Smooth muscle cell (in vitro differentiated cells): ENCODE measurements at regions not wholly inside any gene's neighbourhood (a gene's known extent, or its start where the extent isn't known, plus 50 kb on each side); places are given as distances from the start of the nearest gene placed in this dataset.

Experiments
- DNase-seq: peaks from one replicate; lab custom pipeline; 2025; ENCODE audit not compliant: unreplicated experiment; lab: John Stamatoyannopoulos, UW
- H2AFZ ChIP-seq: fragments of 200-600 bp; sonication (generic); 2 replicates; pipeline ENCODE4 v1.6.0; 2016; ENCODE audit warnings: antibody characterized with exemption, low read depth, mild to moderate bottlenecking
- H3F3A ChIP-seq: fragments of 200-600 bp; sonication (generic); 2 replicates; pipeline ENCODE4 v1.6.0; 2017; ENCODE audit warnings: antibody characterized with exemption, low read depth
- H3K27ac ChIP-seq: fragments of 200-600 bp; sonication (generic); 2 replicates; pipeline ENCODE4 v1.5.1; 2016; ENCODE audit warnings: low read depth, mild to moderate bottlenecking
- H3K27me3 ChIP-seq: fragments of 200-600 bp; sonication (generic); 2 replicates; pipeline ENCODE4 v1.6.1; 2016; ENCODE audit warnings: low read depth, mild to moderate bottlenecking
- H3K36me3 ChIP-seq: fragments of 200-600 bp; sonication (generic); 2 replicates; pipeline ENCODE4 v1.5.1; 2016; ENCODE audit warnings: low read depth
- H3K4me1 ChIP-seq: fragments of 200-600 bp; sonication (generic); 2 replicates; pipeline ENCODE4 v1.5.1; 2016; ENCODE audit warnings: low read depth
- H3K4me2 ChIP-seq: fragments of 200-600 bp; sonication (generic); 2 replicates; pipeline ENCODE4 v1.6.0; 2016; ENCODE audit warnings: mild to moderate bottlenecking
- H3K4me3 ChIP-seq: fragments of 200-600 bp; sonication (generic); 2 replicates; pipeline ENCODE4 v1.5.1; 2016; ENCODE audit warnings: mild to moderate bottlenecking
- H3K79me2 ChIP-seq: fragments of 200-600 bp; sonication (generic); 2 replicates; pipeline ENCODE4 v1.6.0; 2016; ENCODE audit warnings: low read depth, mild to moderate bottlenecking
- H3K9ac ChIP-seq: fragments of 200-600 bp; sonication (generic); 2 replicates; pipeline ENCODE4 v1.6.0; 2016; ENCODE audit warnings: low read depth
- H3K9me3 ChIP-seq: fragments of 200-600 bp; sonication (generic); replicated peaks from 2 replicates; pipeline ENCODE4 v1.5.1; 2016; ENCODE audit warnings: low read depth
- H4K20me1 ChIP-seq: fragments of 200-600 bp; sonication (generic); 2 replicates; pipeline ENCODE4 v1.6.0; 2016; ENCODE audit warnings: low read depth
- WGBS: methylation state at CpG from one replicate; pipeline ENCODE4 v1.1.7; 2016; ENCODE audit warnings: low lambda C conversion rate; 5-methylcytosine and 5-hydroxymethylcytosine counted together
- TF ChIP-seq, protein P1 (sequence below): fragments of 200-600 bp; sonication (generic); IDR thresholded peaks from 2 replicates; pipeline ENCODE4 v1.5.1; 2017; ENCODE audit warnings: borderline replicate concordance, mild to moderate bottlenecking, antibody characterized with exemption; ENCODE audit not compliant: insufficient read depth, poor library complexity, severe bottlenecking

DNA sequence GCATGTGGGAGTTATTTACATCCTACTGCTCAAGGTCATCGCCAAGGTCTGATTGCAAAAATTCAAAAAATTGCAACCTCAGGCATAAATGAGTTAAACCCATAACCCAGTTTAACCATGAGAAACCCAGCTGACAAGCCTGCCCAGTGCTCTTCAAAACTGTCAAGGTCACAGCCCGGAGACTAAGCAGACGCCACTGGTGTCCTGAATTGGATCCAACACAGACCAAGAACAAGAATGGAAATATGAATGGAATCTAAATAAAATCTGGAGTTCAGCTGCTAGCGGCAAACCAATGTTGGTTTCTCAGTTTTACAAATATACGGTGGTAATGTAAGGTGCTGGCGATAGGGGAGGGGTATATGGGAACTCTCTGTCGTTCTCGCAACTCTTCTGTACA, 201.5 kb upstream of the MVB12B start:
- Histone ChIP-seq H3K4me2 (no peak overlapping the region), H4K20me1 (no peaks in the 10 kb centered on the region), H3K27me3 (peaks cover 61% of the 10 kb centered on the region), H3F3A (no peaks in the 10 kb centered on the region), H2AFZ (no peak overlapping the region), H3K4me1 (no peaks in the 10 kb centered on the region), H3K4me3 (no peak overlapping the region), H3K9me3 (no peaks in the 10 kb centered on the region), H3K27ac (no peak overlapping the region), H3K9ac (no peak overlapping the region), H3K36me3 (no peaks in the 10 kb centered on the region), H3K79me2 (no peaks in the 10 kb centered on the region)
- no peak for DNase-seq
- TF ChIP-seq, protein P1, sequence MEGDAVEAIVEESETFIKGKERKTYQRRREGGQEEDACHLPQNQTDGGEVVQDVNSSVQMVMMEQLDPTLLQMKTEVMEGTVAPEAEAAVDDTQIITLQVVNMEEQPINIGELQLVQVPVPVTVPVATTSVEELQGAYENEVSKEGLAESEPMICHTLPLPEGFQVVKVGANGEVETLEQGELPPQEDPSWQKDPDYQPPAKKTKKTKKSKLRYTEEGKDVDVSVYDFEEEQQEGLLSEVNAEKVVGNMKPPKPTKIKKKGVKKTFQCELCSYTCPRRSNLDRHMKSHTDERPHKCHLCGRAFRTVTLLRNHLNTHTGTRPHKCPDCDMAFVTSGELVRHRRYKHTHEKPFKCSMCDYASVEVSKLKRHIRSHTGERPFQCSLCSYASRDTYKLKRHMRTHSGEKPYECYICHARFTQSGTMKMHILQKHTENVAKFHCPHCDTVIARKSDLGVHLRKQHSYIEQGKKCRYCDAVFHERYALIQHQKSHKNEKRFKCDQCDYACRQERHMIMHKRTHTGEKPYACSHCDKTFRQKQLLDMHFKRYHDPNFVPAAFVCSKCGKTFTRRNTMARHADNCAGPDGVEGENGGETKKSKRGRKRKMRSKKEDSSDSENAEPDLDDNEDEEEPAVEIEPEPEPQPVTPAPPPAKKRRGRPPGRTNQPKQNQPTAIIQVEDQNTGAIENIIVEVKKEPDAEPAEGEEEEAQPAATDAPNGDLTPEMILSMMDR, result no peak
- 78% methylated on average over 8 of the region's 8 CpGs for WGBS

DNA sequence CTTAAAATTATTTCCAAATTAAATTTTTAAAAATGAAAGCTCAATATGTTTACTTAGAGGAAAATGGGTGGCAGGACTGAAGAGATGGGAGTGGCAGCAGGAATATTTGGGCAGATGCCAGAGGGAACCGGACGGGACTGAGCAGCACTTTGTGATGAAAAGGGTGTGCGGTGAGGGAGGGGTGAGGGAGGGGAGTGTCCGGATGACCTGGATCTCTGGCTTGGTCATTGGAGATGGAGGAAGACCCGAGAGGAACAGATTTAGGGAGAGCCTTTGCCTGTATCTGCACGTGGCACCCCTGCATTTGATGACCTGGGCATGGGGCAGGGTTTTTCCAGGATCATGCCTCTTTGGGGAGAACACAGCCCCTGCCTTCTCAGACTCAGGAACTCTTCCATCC, 201.1 kb upstream of the MVB12B start:
- 75% methylated on average over 6 of the region's 6 CpGs for WGBS
- H3K4me2 ChIP-seq, result no peak overlapping the region
- H3K79me2 ChIP-seq, result no peaks in the 10 kb centered on the region

GRCh38 chr9:126125992-126126409, 200.6 kb upstream of the MVB12B start:
- no peak overlapping the region for H3K4me2 ChIP-seq
- H3K36me3 ChIP-seq, result no peaks in the 10 kb centered on the region
- H3K9me3 ChIP-seq, result no peaks in the 10 kb centered on the region
- H4K20me1 ChIP-seq, result no peaks in the 10 kb centered on the region
- TF ChIP-seq, protein P1, result no peak
- no peaks in the 10 kb centered on the region for H3K4me1 ChIP-seq
- H3K27ac ChIP-seq, result no peak overlapping the region
- no peak overlapping the region for H3K9ac ChIP-seq
- H3K79me2 ChIP-seq, result no peaks in the 10 kb centered on the region
- no peak overlapping the region for H2AFZ ChIP-seq
- no peak overlapping the region for H3K4me3 ChIP-seq
- H3K27me3 ChIP-seq, result peaks cover 62% of the 10 kb centered on the region
- WGBS, result 75% methylated on average over 4 of the region's 4 CpGs
- no peak for DNase-seq
- no peaks in the 10 kb centered on the region for H3F3A ChIP-seq

More for the DNA sequence above, 201.1 kb upstream of the MVB12B start:
- Histone ChIP-seq H4K20me1 (no peaks in the 10 kb centered on the region), H3K4me3 (no peak overlapping the region), H2AFZ (no peak overlapping the region), H3K27me3 (peaks cover 62% of the 10 kb centered on the region), H3K9ac (no peak overlapping the region), H3K9me3 (no peaks in the 10 kb centered on the region), H3K27ac (no peak overlapping the region), H3K36me3 (no peaks in the 10 kb centered on the region), H3F3A (no peaks in the 10 kb centered on the region), H3K4me1 (no peaks in the 10 kb centered on the region)
- no peak for DNase-seq
- TF ChIP-seq, protein P1, result no peak

GRCh38 chr9:126126807-126127206, 199.8 kb upstream of the MVB12B start:
- H3K4me2 ChIP-seq, result no peak overlapping the region
- 89% methylated on average over 5 of the region's 5 CpGs for WGBS
- H3K79me2 ChIP-seq, result no peaks in the 10 kb centered on the region
- no peaks in the 10 kb centered on the region for H3K9me3 ChIP-seq
- TF ChIP-seq, protein P1, result no peak
- H3K4me3 ChIP-seq, result no peak overlapping the region
- no peaks in the 10 kb centered on the region for H3F3A ChIP-seq
- peaks cover 62% of the 10 kb centered on the region for H3K27me3 ChIP-seq
- no peaks in the 10 kb centered on the region for H4K20me1 ChIP-seq
- no peaks in the 10 kb centered on the region for H3K4me1 ChIP-seq
- no peak overlapping the region for H2AFZ ChIP-seq
- no peak overlapping the region for H3K9ac ChIP-seq
- DNase-seq, result no peak
- no peaks in the 10 kb centered on the region for H3K36me3 ChIP-seq
- H3K27ac ChIP-seq, result no peak overlapping the region
